GM12874 (cell line): ENCODE measurements at regions not wholly inside any gene's neighbourhood (a gene's known extent, or its start where the extent isn't known, plus 50 kb on each side); places are given as distances from the start of the nearest gene placed in this dataset.

Source experiments
- CTCF ChIP-seq: IDR thresholded peaks from 2 replicates; pipeline ENCODE4 v1.5.1; 2011; ENCODE audit warnings: low read depth, mild to moderate bottlenecking, control low read depth, low read length, moderate library complexity; ENCODE audit not compliant: insufficient read depth

- no peak for TF ChIP-seq CTCF
These were observed 132.4 kb upstream of the TRIB2 start for GRCh38 chr2:12584338-12584737.

GRCh38 chr2:12585784-12586183, 131.0 kb upstream of the TRIB2 start:
- TF ChIP-seq CTCF = no peak

- no peak for TF ChIP-seq CTCF
These were observed 129.5 kb upstream of the TRIB2 start for GRCh38 chr2:12587228-12587627.

GRCh38 chr2:12587729-12588522, 128.8 kb upstream of the TRIB2 start:
- no peak for TF ChIP-seq CTCF

GRCh38 chr2:12588986-12589385, 127.8 kb upstream of the TRIB2 start:
- TF ChIP-seq CTCF = no peak

GRCh38 chr2:12589802-12590320, 126.9 kb upstream of the TRIB2 start:
- TF ChIP-seq CTCF = no peak

GRCh38 chr2:12592296-12592695, 124.4 kb upstream of the TRIB2 start:
- no peak for TF ChIP-seq CTCF
